ENCODE measurements at regions not wholly inside any gene's neighbourhood (a gene's known extent, or its start where the extent isn't known, plus 50 kb on each side); places are given as distances from the start of the nearest gene placed in this dataset.

- Histone ChIP-seq H4K91ac (ENCODE audit: insufficient read depth, low read depth, low read length) (no peak overlapping the region), H3K4me1 (ENCODE audit: control insufficient read depth, insufficient read depth, low read length) (peaks cover 2% of the 10 kb centered on the region; the same call in 1 of the 2 replicates), H3K56ac (ENCODE audit: extremely low read depth, insufficient read depth, low read length) (no peak overlapping the region), H4K8ac (ENCODE audit: low read depth in 2 of 2, low read length in 2 of 2) (no peak overlapping the region), H3K4ac (ENCODE audit: low read depth, low read length) (no peak overlapping the region), H3K4me2 (ENCODE audit: low read depth, low read length) (no peak overlapping the region), H3K23ac (ENCODE audit: low read depth, low read length) (no peak overlapping the region), H4K20me1 (ENCODE audit: insufficient read depth, low read length) (no peaks in the 10 kb centered on the region), H2BK15ac (ENCODE audit: low read depth, low read length) (no peak overlapping the region), H4K5ac (ENCODE audit: low read depth, low read length) (no peak overlapping the region), H3K36me3 (ENCODE audit: control insufficient read depth, insufficient read depth, low read length) (no peaks in the 10 kb centered on the region), H3K79me1 (ENCODE audit: low read depth in 1 of 2, low read length in 2 of 2) (no peaks in the 10 kb centered on the region), H3K27me3 (ENCODE audit: control insufficient read depth, insufficient read depth, low read length) (peaks cover 12% of the 10 kb centered on the region), H3K14ac (replicated peaks; ENCODE audit: low read depth, low read length) (no peak overlapping the region), H2BK5ac (ENCODE audit: low read depth, low read length, poor library complexity, severe bottlenecking) (no peak overlapping the region), H3K9ac (ENCODE audit: low read depth, low read length) (no peak overlapping the region), H2AFZ (replicated peaks; ENCODE audit: low read length, poor library complexity) (no peak overlapping the region), H2BK20ac (ENCODE audit: low read depth, low read length) (no peak overlapping the region), H2AK9ac (replicated peaks; ENCODE audit: low read depth, low read length, poor library complexity) (no peak overlapping the region), H3K9me3 (ENCODE audit: control insufficient read depth, insufficient read depth, low read length) (no peaks in the 10 kb centered on the region), H3K18ac (ENCODE audit: low read depth, low read length) (no peak overlapping the region), H3K4me3 (ENCODE audit: insufficient read depth, low read depth, low read length) (no peak overlapping the region), H2BK120ac (ENCODE audit: low read depth, low read length) (no peak overlapping the region), H3K9me1 (ENCODE audit: insufficient read depth, low read length) (no peaks in the 10 kb centered on the region), H2AK5ac (ENCODE audit: low read depth, low read length) (no peak overlapping the region), H3K27ac (ENCODE audit: insufficient read depth, low read length) (no peak overlapping the region)
- dilution Hi-C loops (cut with HindIII; ENCODE audit: low sequenced_read_pairs, unreplicated experiment) = no loop called here
- POLR2A ChIA-PET (ENCODE audit: unreplicated experiment) = no interaction called here
- no peak for TF ChIP-seq NFE2L2 (IDR thresholded peaks at IDR 0.05; ENCODE audit: low read depth, low read length)
- no peak for TF ChIP-seq RFX5 (IDR thresholded peaks at IDR 0.05; ENCODE audit: low read depth, low read length)
- TF ChIP-seq SMC3 (IDR thresholded peaks at IDR 0.05; ENCODE audit: low read depth, low read length) = no peak
- no peak for TF ChIP-seq CHD1 (IDR thresholded peaks at IDR 0.05; ENCODE audit: low read depth, low read length)
- TF ChIP-seq MAFK (IDR thresholded peaks at IDR 0.05; ENCODE audit: low read depth, low read length) = no peak
- TF ChIP-seq MAZ (IDR thresholded peaks at IDR 0.05; ENCODE audit: borderline replicate concordance, low read depth, low read length) = no peak
- no peak for ATAC-seq (ENCODE audit: low read depth)
- no peak for DNase-seq
- 83% methylated on average over 19 of the region's 20 CpGs; no CpG with 5 or more reads in 1 of the 2 experiments for WGBS, 2 experiments (ENCODE audit: extremely low coverage in 2 of 2, insufficient read length in 1 of 2)
- CTCF ChIA-PET = no interaction called here
- no TSS peak for BruUV-seq (replicated peaks)
- in situ Hi-C loops (cut with MboI; ENCODE audit: low sequenced_read_pairs) = no loop called here
- intact Hi-C loops (cut with micrococcal nuclease) = no loop called here
Observed at GRCh38 chr19:31421856-31422255, 72.6 kb upstream of the TSHZ3 start.

Data from IMR-90 (cell line).